Cardiac fibroblast (primary cell): ENCODE measurements at regions not wholly inside any gene's neighbourhood (a gene's known extent, or its start where the extent isn't known, plus 50 kb on each side); places are given as distances from the start of the nearest gene placed in this dataset.

ENCODE experiments used
- DNase-seq, 2 donors: peaks; one replicate each; pipeline versions ENCODE4 v3.0.0 to v3.0.0-alpha.2; 2010; ENCODE audit warnings: low read depth in 2 of 2
- H3K4me3 ChIP-seq, 2 donors: replicated peaks in 1 of 2; 1 replicate in 1 of 2; 2 replicates in 1 of 2; pipeline ENCODE4 v1.5.1; 2011; ENCODE audit warnings: low read depth in 2 of 2, low read length in 2 of 2, mild to moderate bottlenecking in 2 of 2, moderate library complexity in 1 of 2
- CTCF ChIP-seq: IDR thresholded peaks from one replicate; pipeline ENCODE4 v1.5.1; 2011; ENCODE audit warnings: low read depth, mild to moderate bottlenecking, low read length, inconsistent platforms

GRCh38 chr13:47546391-47547225, 454.5 kb downstream of the SUCLA2 start:
- no peak for DNase-seq
- TF ChIP-seq CTCF = no peak
- H3K4me3 ChIP-seq = no peak overlapping the region

GRCh38 chr13:47545201-47546024, 455.7 kb downstream of the SUCLA2 start:
- TF ChIP-seq CTCF = no peak
- no peak overlapping the region for H3K4me3 ChIP-seq
- peak in 1 of 2 donors; percentile 4 for DNase-seq

GRCh38 chr13:47539317-47539716, 461.8 kb downstream of the SUCLA2 start:
- TF ChIP-seq CTCF = no peak
- no peak overlapping the region for H3K4me3 ChIP-seq
- DNase-seq = no peak

DNA sequence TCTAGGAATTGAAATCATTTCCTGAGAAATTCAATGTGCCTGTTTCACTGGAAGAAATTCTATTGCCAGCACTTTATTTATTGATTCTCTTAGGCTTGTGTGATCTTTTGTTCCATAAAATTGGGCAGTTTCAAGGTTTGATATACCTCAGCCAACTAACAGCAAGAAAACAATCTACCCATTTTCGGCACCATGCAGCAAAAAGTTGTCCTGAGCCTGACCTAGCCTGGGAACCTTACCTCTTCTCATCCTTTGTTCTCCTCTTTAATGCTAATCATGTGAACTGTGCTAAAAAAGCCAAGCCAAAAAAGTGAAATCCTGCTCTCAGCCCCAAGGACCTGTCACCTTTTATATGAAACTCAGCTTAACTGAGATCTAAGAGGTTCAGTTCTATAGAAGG, 477.3 kb downstream of the SUCLA2 start:
- no peak for TF ChIP-seq CTCF
- H3K4me3 ChIP-seq = no peak overlapping the region
- DNase-seq = no peak

GRCh38 chr13:47521890-47522487, 479.1 kb downstream of the SUCLA2 start:
- no peak for TF ChIP-seq CTCF
- DNase-seq = no peak

GRCh38 chr13:47519626-47520025, 481.4 kb downstream of the SUCLA2 start:
- no peak overlapping the region for H3K4me3 ChIP-seq
- DNase-seq = no peak
- TF ChIP-seq CTCF = no peak

More at GRCh38 chr13:47521890-47522487, 479.1 kb downstream of the SUCLA2 start:
- H3K4me3 ChIP-seq = no peak overlapping the region
